GM23338 (cell line): ENCODE measurements at regions not wholly inside any gene's neighbourhood (a gene's known extent, or its start where the extent isn't known, plus 50 kb on each side); places are given as distances from the start of the nearest gene placed in this dataset.

Experiments
- ATAC-seq: fragments of 200-7000 bp; cut with Tn5 transposase; 3 replicates; pipeline ENCODE4 v1.9.1; 2020
- DNase-seq: peaks from one replicate; pipeline ENCODE4 v3.0.0-alpha.2; 2015; ENCODE audit warnings: low spot score
- H2AFZ ChIP-seq: fragments of 200-600 bp; sonication (generic); 2 replicates; pipeline ENCODE4 v1.8.0; 2016; ENCODE audit warnings: antibody characterized with exemption, mild to moderate bottlenecking, moderate library complexity
- H3F3A ChIP-seq: fragments of 200-600 bp; sonication (generic); replicated peaks from 2 replicates; pipeline ENCODE4 v1.8.0; 2017; ENCODE audit warnings: antibody characterized with exemption, mixed run types, low read depth
- H3K27ac ChIP-seq: fragments of 200-600 bp; sonication (generic); 2 replicates; pipeline ENCODE4 v1.6.1; 2016; ENCODE audit warnings: low read depth
- H3K27me3 ChIP-seq: fragments of 200-600 bp; sonication (generic); 2 replicates; pipeline ENCODE4 v1.8.0; 2016; ENCODE audit warnings: mild to moderate bottlenecking, mixed run types, moderate library complexity; ENCODE audit not compliant: insufficient read depth
- H3K36me3 ChIP-seq: fragments of 200-600 bp; sonication (generic); 2 replicates; pipeline ENCODE4 v1.8.0; 2016; ENCODE audit warnings: mild to moderate bottlenecking; ENCODE audit not compliant: insufficient read depth
- H3K4me1 ChIP-seq: fragments of 200-600 bp; sonication (generic); 2 replicates; pipeline ENCODE4 v1.8.0; 2016; ENCODE audit warnings: mild to moderate bottlenecking, moderate library complexity; ENCODE audit not compliant: insufficient read depth
- H3K4me2 ChIP-seq: fragments of 200-600 bp; sonication (generic); 2 replicates; pipeline ENCODE4 v1.7.1; 2017; ENCODE audit warnings: mixed run types
- H3K4me3 ChIP-seq: fragments of 200-600 bp; sonication (generic); 2 replicates; pipeline ENCODE4 v1.6.1; 2016; ENCODE audit warnings: mixed run types
- H3K79me2 ChIP-seq: fragments of 200-600 bp; sonication (generic); replicated peaks from 2 replicates; pipeline ENCODE4 v1.8.0; 2017; ENCODE audit warnings: mild to moderate bottlenecking; ENCODE audit not compliant: insufficient read depth
- H3K9me2 ChIP-seq: fragments of 200-600 bp; sonication (generic); 2 replicates; pipeline ENCODE4 v1.8.0; 2017; ENCODE audit not compliant: insufficient read depth
- H4K20me1 ChIP-seq: fragments of 200-600 bp; sonication (generic); replicated peaks from 2 replicates; pipeline ENCODE4 v1.8.0; 2017; ENCODE audit warnings: mild to moderate bottlenecking; ENCODE audit not compliant: insufficient read depth
- H3K27ac Mint-ChIP-seq: 2 replicates; pipeline ENCODE4 v1.8.0; 2020; ENCODE audit warnings: inconsistent platforms, mild to moderate bottlenecking, moderate library complexity, mixed read lengths
- H3K27me3 Mint-ChIP-seq: 3 replicates; pipeline ENCODE4 v1.8.0; 2022; ENCODE audit warnings: low read depth, mild to moderate bottlenecking, moderate library complexity, mixed read lengths, inconsistent platforms; ENCODE audit not compliant: insufficient read depth, poor library complexity
- H3K36me3 Mint-ChIP-seq: 3 replicates; pipeline ENCODE4 v1.8.0; 2021; ENCODE audit warnings: low read depth, mild to moderate bottlenecking, inconsistent platforms, moderate library complexity, mixed read lengths
- H3K4me1 Mint-ChIP-seq: 3 replicates; pipeline ENCODE4 v1.8.0; 2020; ENCODE audit warnings: mild to moderate bottlenecking, inconsistent platforms, mixed read lengths
- H3K4me3 Mint-ChIP-seq: 3 replicates; pipeline ENCODE4 v1.8.0; 2021; ENCODE audit warnings: moderate library complexity, mild to moderate bottlenecking, inconsistent platforms, mixed read lengths
- H3K9me3 Mint-ChIP-seq: 3 replicates; pipeline ENCODE4 v1.8.0; 2020; ENCODE audit warnings: moderate library complexity, mild to moderate bottlenecking, inconsistent platforms, mixed read lengths
- CREB1 ChIP-seq: fragments of 250-450 bp; sonication (Bioruptor Pico); IDR thresholded peaks from 2 replicates; pipeline ENCODE4 v1.5.0; 2020; ENCODE audit warnings: low read depth, mild to moderate bottlenecking, moderate library complexity
- CTCF ChIP-seq, 2 experiments: fragments of 200-600 bp in 1 of 2; sonication (generic) in 1 of 2; conservative IDR thresholded peaks; 2 replicates each; pipeline versions ENCODE4 v1.5.1 to v1.6.1; 2016 to 2017; ENCODE audit warnings: antibody characterized with exemption in 2 of 2, low read depth in 2 of 2, mild to moderate bottlenecking in 2 of 2, moderate library complexity in 1 of 2
- ETS1 ChIP-seq: IDR thresholded peaks from 2 replicates; pipeline ENCODE4 v1.6.1; 2016; ENCODE audit warnings: antibody characterized with exemption
- EZH2 ChIP-seq: fragments of 200-600 bp; sonication (generic); IDR thresholded peaks from one replicate; pipeline ENCODE4 v1.8.0; 2017; ENCODE audit warnings: antibody characterized with exemption, mild to moderate bottlenecking, low read depth; ENCODE audit not compliant: unreplicated experiment
- EZH2phosphoT487 ChIP-seq: fragments of 200-600 bp; sonication (generic); IDR thresholded peaks from one replicate; pipeline ENCODE4 v1.8.1; 2018; ENCODE audit warnings: antibody characterized with exemption; ENCODE audit not compliant: unreplicated experiment
- JUNB ChIP-seq: IDR thresholded peaks from one replicate; pipeline ENCODE4 v1.6.1; 2016; ENCODE audit warnings: antibody characterized with exemption; ENCODE audit not compliant: unreplicated experiment
- NANOG ChIP-seq: IDR thresholded peaks from 2 replicates; pipeline ENCODE4 v1.6.1; 2016; ENCODE audit warnings: antibody characterized with exemption, borderline replicate concordance
- POLR2AphosphoS5 ChIP-seq: IDR thresholded peaks from 2 replicates; pipeline ENCODE4 v1.6.1; 2016; ENCODE audit warnings: antibody characterized with exemption, low read depth
- STAT1 ChIP-seq: IDR thresholded peaks from one replicate; pipeline ENCODE4 v1.6.1; 2016; ENCODE audit warnings: antibody characterized with exemption; ENCODE audit not compliant: unreplicated experiment
- ZNF114 ChIP-seq: fragments of 250-450 bp; sonication (Bioruptor Pico); IDR thresholded peaks from 2 replicates; pipeline ENCODE4 v1.5.0; 2020; ENCODE audit warnings: mild to moderate bottlenecking, moderate library complexity
- ZNF331 ChIP-seq: fragments of 250-450 bp; sonication (Bioruptor Pico); IDR thresholded peaks from 2 replicates; pipeline ENCODE4 v1.5.0; 2020; ENCODE audit warnings: low read depth, mild to moderate bottlenecking, moderate library complexity
- TF ChIP-seq, protein P1 (sequence below): fragments of 250-450 bp; sonication (Bioruptor Pico); IDR thresholded peaks from 2 replicates; pipeline ENCODE4 v1.5.0; 2020; ENCODE audit warnings: mild to moderate bottlenecking, moderate library complexity
- TF ChIP-seq, protein P2 (sequence below): IDR thresholded peaks from one replicate; pipeline ENCODE4 v1.6.1; 2018; ENCODE audit warnings: antibody characterized with exemption; ENCODE audit not compliant: unreplicated experiment

GRCh38 chrX:38860106-38861013, 59.1 kb downstream of the MID1IP1 start:
- no peak overlapping the region for H3K4me2 ChIP-seq
- no peaks in the 10 kb centered on the region for H3K36me3 ChIP-seq
- H4K20me1 ChIP-seq = no peaks in the 10 kb centered on the region
- H2AFZ ChIP-seq = no peak overlapping the region
- Mint-ChIP-seq H3K4me3 (no peak overlapping the region), H3K27me3 (no peaks in the 10 kb centered on the region), H3K9me3 (no peaks in the 10 kb centered on the region), H3K27ac (no peak overlapping the region), H3K4me1 (peaks cover 8% of the 10 kb centered on the region; the same call in 2 of the 3 replicates), H3K36me3 (no peaks in the 10 kb centered on the region)
- H3K4me3 ChIP-seq = no peak overlapping the region
- H3K27ac ChIP-seq = no peak overlapping the region
- no peak for DNase-seq
- H3K27me3 ChIP-seq = no peaks in the 10 kb centered on the region
- no peaks in the 10 kb centered on the region for H3F3A ChIP-seq
- TF ChIP-seq JUNB (no peak), ZNF114 (no peak), POLR2AphosphoS5 (no peak), ETS1 (no peak), STAT1 (no peak), CTCF (conservative IDR thresholded peaks at IDR 0.05; ENCODE audit: low read depth in 2 of 2) (no peak), NANOG (no peak), EZH2phosphoT487 (no peak), EZH2 (no peak), ZNF331 (CRISPR knock-in tag) (no peak), CREB1 (CRISPR knock-in tag) (no peak)
- TF ChIP-seq, protein P1, sequence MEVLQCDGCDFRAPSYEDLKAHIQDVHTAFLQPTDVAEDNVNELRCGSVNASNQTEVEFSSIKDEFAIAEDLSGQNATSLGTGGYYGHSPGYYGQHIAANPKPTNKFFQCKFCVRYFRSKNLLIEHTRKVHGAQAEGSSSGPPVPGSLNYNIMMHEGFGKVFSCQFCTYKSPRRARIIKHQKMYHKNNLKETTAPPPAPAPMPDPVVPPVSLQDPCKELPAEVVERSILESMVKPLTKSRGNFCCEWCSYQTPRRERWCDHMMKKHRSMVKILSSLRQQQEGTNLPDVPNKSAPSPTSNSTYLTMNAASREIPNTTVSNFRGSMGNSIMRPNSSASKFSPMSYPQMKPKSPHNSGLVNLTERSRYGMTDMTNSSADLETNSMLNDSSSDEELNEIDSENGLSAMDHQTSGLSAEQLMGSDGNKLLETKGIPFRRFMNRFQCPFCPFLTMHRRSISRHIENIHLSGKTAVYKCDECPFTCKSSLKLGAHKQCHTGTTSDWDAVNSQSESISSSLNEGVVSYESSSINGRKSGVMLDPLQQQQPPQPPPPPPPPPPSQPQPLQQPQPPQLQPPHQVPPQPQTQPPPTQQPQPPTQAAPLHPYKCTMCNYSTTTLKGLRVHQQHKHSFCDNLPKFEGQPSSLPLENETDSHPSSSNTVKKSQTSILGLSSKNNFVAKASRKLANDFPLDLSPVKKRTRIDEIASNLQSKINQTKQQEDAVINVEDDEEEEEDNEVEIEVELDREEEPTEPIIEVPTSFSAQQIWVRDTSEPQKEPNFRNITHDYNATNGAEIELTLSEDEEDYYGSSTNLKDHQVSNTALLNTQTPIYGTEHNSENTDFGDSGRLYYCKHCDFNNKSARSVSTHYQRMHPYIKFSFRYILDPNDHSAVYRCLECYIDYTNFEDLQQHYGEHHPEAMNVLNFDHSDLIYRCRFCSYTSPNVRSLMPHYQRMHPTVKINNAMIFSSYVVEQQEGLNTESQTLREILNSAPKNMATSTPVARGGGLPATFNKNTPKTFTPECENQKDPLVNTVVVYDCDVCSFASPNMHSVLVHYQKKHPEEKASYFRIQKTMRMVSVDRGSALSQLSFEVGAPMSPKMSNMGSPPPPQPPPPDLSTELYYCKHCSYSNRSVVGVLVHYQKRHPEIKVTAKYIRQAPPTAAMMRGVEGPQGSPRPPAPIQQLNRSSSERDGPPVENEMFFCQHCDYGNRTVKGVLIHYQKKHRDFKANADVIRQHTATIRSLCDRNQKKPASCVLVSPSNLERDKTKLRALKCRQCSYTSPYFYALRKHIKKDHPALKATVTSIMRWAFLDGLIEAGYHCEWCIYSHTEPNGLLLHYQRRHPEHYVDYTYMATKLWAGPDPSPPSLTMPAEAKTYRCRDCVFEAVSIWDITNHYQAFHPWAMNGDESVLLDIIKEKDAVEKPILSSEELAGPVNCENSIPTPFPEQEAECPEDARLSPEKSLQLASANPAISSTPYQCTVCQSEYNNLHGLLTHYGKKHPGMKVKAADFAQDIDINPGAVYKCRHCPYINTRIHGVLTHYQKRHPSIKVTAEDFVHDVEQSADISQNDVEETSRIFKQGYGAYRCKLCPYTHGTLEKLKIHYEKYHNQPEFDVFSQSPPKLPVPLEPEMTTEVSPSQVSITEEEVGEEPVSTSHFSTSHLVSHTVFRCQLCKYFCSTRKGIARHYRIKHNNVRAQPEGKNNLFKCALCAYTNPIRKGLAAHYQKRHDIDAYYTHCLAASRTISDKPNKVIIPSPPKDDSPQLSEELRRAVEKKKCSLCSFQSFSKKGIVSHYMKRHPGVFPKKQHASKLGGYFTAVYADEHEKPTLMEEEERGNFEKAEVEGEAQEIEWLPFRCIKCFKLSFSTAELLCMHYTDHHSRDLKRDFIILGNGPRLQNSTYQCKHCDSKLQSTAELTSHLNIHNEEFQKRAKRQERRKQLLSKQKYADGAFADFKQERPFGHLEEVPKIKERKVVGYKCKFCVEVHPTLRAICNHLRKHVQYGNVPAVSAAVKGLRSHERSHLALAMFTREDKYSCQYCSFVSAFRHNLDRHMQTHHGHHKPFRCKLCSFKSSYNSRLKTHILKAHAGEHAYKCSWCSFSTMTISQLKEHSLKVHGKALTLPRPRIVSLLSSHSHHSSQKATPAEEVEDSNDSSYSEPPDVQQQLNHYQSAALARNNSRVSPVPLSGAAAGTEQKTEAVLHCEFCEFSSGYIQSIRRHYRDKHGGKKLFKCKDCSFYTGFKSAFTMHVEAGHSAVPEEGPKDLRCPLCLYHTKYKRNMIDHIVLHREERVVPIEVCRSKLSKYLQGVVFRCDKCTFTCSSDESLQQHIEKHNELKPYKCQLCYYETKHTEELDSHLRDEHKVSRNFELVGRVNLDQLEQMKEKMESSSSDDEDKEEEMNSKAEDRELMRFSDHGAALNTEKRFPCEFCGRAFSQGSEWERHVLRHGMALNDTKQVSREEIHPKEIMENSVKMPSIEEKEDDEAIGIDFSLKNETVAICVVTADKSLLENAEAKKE (CRISPR knock-in tag) = no peak
- TF ChIP-seq, protein P2, sequence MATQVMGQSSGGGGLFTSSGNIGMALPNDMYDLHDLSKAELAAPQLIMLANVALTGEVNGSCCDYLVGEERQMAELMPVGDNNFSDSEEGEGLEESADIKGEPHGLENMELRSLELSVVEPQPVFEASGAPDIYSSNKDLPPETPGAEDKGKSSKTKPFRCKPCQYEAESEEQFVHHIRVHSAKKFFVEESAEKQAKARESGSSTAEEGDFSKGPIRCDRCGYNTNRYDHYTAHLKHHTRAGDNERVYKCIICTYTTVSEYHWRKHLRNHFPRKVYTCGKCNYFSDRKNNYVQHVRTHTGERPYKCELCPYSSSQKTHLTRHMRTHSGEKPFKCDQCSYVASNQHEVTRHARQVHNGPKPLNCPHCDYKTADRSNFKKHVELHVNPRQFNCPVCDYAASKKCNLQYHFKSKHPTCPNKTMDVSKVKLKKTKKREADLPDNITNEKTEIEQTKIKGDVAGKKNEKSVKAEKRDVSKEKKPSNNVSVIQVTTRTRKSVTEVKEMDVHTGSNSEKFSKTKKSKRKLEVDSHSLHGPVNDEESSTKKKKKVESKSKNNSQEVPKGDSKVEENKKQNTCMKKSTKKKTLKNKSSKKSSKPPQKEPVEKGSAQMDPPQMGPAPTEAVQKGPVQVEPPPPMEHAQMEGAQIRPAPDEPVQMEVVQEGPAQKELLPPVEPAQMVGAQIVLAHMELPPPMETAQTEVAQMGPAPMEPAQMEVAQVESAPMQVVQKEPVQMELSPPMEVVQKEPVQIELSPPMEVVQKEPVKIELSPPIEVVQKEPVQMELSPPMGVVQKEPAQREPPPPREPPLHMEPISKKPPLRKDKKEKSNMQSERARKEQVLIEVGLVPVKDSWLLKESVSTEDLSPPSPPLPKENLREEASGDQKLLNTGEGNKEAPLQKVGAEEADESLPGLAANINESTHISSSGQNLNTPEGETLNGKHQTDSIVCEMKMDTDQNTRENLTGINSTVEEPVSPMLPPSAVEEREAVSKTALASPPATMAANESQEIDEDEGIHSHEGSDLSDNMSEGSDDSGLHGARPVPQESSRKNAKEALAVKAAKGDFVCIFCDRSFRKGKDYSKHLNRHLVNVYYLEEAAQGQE = no peak
- no peaks in the 10 kb centered on the region for H3K79me2 ChIP-seq
- no peaks in the 10 kb centered on the region for H3K9me2 ChIP-seq
- H3K4me1 ChIP-seq = peaks cover under 1% of the 10 kb centered on the region; the same call in 1 of the 2 replicates
- no peak for ATAC-seq
